GF-D8 (cell line): ENCODE measurements at regions not wholly inside any gene's neighbourhood (a gene's known extent, or its start where the extent isn't known, plus 50 kb on each side); places are given as distances from the start of the nearest gene placed in this dataset.

Experiments
- DNase-seq: peaks from one replicate; lab custom pipeline; 2025; lab: John Stamatoyannopoulos, UW

- no peak for DNase-seq
These were observed 341.6 kb upstream of the CDH7 start for GRCh38 chr18:65409261-65409660.

GRCh38 chr18:65403534-65403933, 347.3 kb upstream of the CDH7 start:
- no peak for DNase-seq

DNA sequence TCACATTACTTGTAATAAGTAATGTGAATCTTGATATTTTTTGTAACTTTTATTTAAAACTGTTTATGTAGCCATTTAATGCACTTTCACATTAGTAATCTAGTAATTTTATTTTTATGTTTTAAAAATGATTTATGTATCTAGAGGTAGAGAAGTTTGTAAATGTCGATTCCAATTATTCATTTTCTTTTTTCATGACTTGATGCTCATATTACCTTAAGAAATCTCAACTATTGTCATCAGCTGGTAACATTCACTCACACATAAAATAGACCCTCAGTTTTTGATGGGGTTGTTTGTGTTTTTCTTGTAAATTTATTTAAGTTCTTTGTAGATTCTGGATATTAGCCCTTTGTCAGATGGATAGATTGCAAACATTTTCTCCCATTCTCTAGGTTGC, 351.7 kb upstream of the CDH7 start:
- DNase-seq: no peak

- no peak for DNase-seq
These were observed 352.3 kb upstream of the CDH7 start for GRCh38 chr18:65398347-65399075.

- no peak for DNase-seq
These were observed 369.8 kb upstream of the CDH7 start for GRCh38 chr18:65380986-65381385.

- no peak for DNase-seq
These were observed 370.2 kb upstream of the CDH7 start for GRCh38 chr18:65380571-65380970.

DNA sequence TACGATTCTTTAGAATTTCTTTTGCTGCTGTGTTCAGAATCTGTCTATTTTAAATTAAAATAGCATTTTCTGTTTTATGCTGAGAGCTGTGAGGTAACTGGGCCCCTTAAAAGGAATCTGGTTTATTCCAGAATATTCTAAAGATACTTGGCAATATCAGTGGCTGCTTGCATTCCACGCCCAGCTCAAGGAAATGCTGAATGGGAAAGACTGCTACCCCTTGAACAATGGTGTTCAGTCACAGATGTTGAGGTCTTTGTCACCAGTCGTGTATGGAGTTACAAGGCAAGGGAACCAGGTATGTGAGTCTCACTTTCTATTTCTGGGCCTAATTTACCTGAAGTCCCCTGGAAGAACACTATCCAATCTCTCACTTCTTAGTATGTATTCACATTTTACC, 377.9 kb upstream of the CDH7 start:
- DNase-seq: no peak

- no peak for DNase-seq
These were observed 385.4 kb upstream of the CDH7 start for GRCh38 chr18:65365245-65365980.

- no peak for DNase-seq
These were observed 386.7 kb upstream of the CDH7 start for GRCh38 chr18:65363911-65364632.

GRCh38 chr18:65363011-65363410, 387.8 kb upstream of the CDH7 start:
- no peak for DNase-seq

DNA sequence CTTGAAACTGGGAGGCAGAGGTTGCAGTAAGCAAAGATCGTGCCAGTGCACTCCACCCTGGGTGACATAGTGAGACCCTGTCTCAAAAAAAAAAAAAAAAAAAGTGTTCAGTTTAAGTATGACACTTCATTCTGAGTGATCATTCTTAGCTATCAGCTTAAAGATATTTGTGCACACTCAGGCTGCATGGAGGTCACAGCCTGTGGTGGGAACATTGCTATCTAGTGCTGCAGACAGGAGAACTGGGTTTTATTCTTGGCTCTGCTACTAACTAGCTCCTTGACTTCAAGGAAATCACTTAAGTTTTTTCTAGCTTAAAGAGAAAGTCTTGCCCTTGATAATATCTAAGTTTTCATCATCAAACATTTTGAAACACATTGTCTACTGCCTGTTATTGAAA, 391.3 kb upstream of the CDH7 start:
- no peak for DNase-seq

DNA sequence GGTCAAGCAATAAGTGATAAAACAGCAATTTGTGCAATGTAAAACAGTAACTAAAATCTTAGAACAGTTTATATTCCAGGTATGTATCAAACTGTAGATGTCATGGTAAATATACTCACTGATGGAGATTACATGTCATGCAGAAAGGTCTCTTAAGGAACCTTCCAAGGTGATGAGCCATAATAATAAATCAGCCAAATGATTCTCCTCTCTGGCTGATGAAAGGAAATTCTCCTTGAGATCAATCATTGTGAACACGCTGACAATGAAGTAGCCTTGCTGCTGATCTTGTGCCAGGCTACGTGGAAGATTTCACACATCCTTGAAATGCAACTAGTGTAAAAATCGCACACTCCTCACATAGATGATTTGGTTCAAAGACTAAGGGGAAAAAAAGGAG, 392.5 kb upstream of the CDH7 start:
- DNase-seq: no peak

DNA sequence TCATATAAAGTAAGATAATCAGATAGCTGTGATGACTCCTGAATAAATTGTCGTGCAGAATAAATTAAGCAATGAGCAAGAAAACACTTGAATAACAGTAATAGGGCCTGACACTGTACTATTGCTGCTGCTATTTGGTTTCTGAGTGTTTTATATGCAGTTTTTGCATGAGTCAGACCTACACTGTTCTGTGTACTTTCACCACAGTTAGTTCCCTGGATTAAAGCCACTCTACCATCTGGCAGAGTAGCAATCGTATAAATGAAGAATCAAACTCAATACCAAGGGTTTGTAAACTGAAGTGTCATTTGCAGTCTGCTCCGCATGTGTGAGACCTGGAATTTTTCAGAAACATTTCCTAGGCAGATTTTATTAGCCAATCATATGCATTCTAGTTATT, 398.6 kb upstream of the CDH7 start:
- no peak for DNase-seq

GRCh38 chr18:65349635-65350034, 401.2 kb upstream of the CDH7 start:
- no peak for DNase-seq

DNA sequence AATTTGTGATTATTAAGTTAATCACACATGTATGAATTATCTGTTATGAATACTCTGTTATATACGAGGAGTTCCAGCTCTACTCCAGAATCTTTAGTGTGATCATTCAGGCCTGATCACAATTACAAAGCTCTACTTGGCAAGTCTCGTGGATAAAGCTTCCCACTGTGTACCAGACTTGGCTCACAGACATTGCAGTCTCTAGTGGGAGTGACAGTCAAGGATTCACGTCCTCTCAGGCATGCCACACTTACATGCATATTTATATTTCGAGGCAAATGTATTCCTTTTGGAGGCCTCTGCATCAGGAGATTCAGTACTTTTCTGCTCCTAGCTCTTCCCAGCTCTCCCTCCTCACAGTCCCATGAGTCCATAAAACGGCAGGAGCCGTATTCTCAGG, 403.4 kb upstream of the CDH7 start:
- DNase-seq: no peak

DNA sequence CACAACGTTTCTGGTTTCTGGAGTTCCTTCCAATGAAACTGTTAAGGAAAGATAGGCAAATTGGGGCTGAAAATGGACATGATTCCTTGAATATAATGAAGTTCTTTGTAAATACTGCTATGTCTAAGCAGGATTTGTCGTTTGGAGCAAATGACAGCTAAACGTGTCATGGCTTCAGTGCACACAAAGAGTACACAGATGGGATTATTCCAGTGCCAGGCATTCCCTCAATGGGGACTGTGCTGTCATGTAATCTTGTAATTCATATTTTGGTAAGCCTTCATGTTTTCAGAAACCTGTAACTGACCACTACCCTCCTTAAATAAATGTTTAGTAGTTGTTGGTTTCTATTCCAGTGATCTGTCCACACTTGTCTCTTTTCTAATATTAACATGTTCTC, 404.7 kb upstream of the CDH7 start:
- DNase-seq: no peak

DNA sequence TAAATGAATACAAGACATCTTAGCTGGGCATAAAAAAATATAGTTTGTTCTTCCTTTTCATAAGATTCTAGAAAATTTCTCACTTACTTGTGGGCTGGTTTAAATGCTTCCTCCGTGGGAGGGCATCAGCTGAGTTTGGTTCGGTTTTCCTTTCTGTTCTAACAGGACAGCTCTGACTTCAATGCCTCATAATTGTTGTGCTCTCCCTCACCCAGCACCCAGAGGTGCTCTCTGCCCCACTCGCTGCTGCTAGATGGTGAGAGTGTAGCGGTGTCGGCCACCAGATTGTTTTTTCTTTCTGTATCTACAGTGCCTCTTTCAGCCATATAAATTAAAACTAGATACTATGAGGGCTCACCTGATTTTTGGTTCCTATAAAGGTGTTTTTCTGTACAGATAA, 407.2 kb upstream of the CDH7 start:
- no peak for DNase-seq

GRCh38 chr18:65336411-65336810, 414.4 kb upstream of the CDH7 start:
- DNase-seq: no peak

- DNase-seq: no peak
These were observed 421.8 kb upstream of the CDH7 start for GRCh38 chr18:65329010-65329409.

GRCh38 chr18:65326805-65327204, 424.0 kb upstream of the CDH7 start:
- no peak for DNase-seq

- no peak for DNase-seq
These were observed 427.9 kb upstream of the CDH7 start for GRCh38 chr18:65322895-65323294.

GRCh38 chr18:65298422-65298821, 452.4 kb upstream of the CDH7 start:
- DNase-seq: no peak

DNA sequence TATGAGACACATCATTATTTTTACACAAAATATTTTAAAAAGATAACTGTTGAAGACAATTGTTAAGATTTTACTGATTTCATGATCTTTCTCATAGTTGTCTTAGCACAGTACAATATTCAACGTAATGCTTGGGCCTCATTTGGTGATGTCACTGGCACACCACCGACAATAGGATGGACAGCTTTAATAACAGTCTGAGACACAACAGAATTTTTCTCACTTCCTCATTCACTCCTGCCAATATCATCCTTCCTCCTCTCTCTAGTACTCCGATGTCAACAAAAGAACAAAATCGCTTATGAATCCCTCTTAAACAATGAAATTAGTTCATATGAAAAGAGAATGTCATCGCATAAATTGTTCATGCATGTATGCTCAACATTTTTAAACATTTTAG, 461.9 kb upstream of the CDH7 start:
- no peak for DNase-seq
